HG02763 (cell line): ENCODE measurements at regions not wholly inside any gene's neighbourhood (a gene's known extent, or its start where the extent isn't known, plus 50 kb on each side); places are given as distances from the start of the nearest gene placed in this dataset.
"Not testable (repeated sequence)": the region's sequence is repeated elsewhere in the genome, so short reads cannot be mapped to it uniquely, and the experiment has no call there.

Experiments
- ATAC-seq: cut with Tn5 transposase; IDR thresholded peaks from one replicate; pipeline ENCODE4 v1.9.1; 2021; ENCODE audit warnings: mild to moderate bottlenecking, moderate library complexity; ENCODE audit not compliant: unreplicated experiment

GRCh38 chr4:167908816-167909215 is 183.5 kb upstream of the ANXA10 start:
- ATAC-seq = no peak

- ATAC-seq = not testable (repeated sequence)
Measured at GRCh38 chr4:167912535-167912934, 179.8 kb upstream of the ANXA10 start.

GRCh38 chr4:167918077-167918476 is 174.3 kb upstream of the ANXA10 start:
- ATAC-seq = no peak

GRCh38 chr4:167930166-167930565 is 162.2 kb upstream of the ANXA10 start:
- ATAC-seq = no peak

- no peak for ATAC-seq
Measured at GRCh38 chr4:167934216-167934615, 158.1 kb upstream of the ANXA10 start.

GRCh38 chr4:167939863-167940616 is 152.3 kb upstream of the ANXA10 start:
- no peak for ATAC-seq

- no peak for ATAC-seq
Measured at GRCh38 chr4:167943872-167944505, 148.3 kb upstream of the ANXA10 start.

GRCh38 chr4:167944721-167945120 is 147.6 kb upstream of the ANXA10 start:
- no peak for ATAC-seq

- ATAC-seq = no peak
Measured at GRCh38 chr4:167955006-167955405, 137.3 kb upstream of the ANXA10 start.

GRCh38 chr4:167956676-167957075 is 135.7 kb upstream of the ANXA10 start:
- ATAC-seq = no peak

- ATAC-seq = no peak
Measured at GRCh38 chr4:167964766-167965373, 127.5 kb upstream of the ANXA10 start.

- no peak for ATAC-seq
Measured at GRCh38 chr4:167966143-167966542, 126.2 kb upstream of the ANXA10 start.

GRCh38 chr4:167973513-167973912 is 118.8 kb upstream of the ANXA10 start:
- ATAC-seq = no peak

GRCh38 chr4:167985565-167985964 is 106.8 kb upstream of the ANXA10 start:
- no peak for ATAC-seq

GRCh38 chr4:167986044-167986443 is 106.3 kb upstream of the ANXA10 start:
- ATAC-seq = no peak

- ATAC-seq = no peak
Measured at GRCh38 chr4:167987285-167987684, 105.1 kb upstream of the ANXA10 start.

GRCh38 chr4:167989815-167990214 is 102.5 kb upstream of the ANXA10 start:
- no peak for ATAC-seq

GRCh38 chr4:168008112-168008511 is 84.2 kb upstream of the ANXA10 start:
- ATAC-seq = not testable (repeated sequence)

- no peak for ATAC-seq
Measured at GRCh38 chr4:168019019-168019651, 73.2 kb upstream of the ANXA10 start.

GRCh38 chr4:168019921-168020320 is 72.4 kb upstream of the ANXA10 start:
- no peak for ATAC-seq

GRCh38 chr4:168021666-168022065 is 70.7 kb upstream of the ANXA10 start:
- ATAC-seq = no peak

GRCh38 chr4:168028568-168028967 is 63.8 kb upstream of the ANXA10 start:
- ATAC-seq = no peak
